IMR-90 (cell line): ENCODE measurements at regions not wholly inside any gene's neighbourhood (a gene's known extent, or its start where the extent isn't known, plus 50 kb on each side); places are given as distances from the start of the nearest gene placed in this dataset.

Experiments used
- ATAC-seq: fragments of 200-7000 bp; cut with Tn5 transposase; 2 replicates; pipeline ENCODE4 v1.9.1; 2020; ENCODE audit warnings: low read depth, mild to moderate bottlenecking, moderate library complexity
- BruUV-seq: library from RNA; stranded (reverse); fragments of 400-500 nt; replicated peaks from 2 replicates; lab custom pipeline; 2021; lab: Mats Ljungman, UMichigan
- CTCF ChIA-PET: fragments of 300-600 bp; formaldehyde crosslinking; extraction: SDS; loops from one replicate; lab custom pipeline; 2021; ENCODE audit warnings: antibody characterized with exemption; lab: Yijun Ruan, JAX
- POLR2A ChIA-PET: fragments of 300-600 bp; sonication (Branson Sonifier 250); formaldehyde crosslinking; loops from one replicate; lab custom pipeline; 2022; ENCODE audit warnings: antibody characterized with exemption; ENCODE audit not compliant: unreplicated experiment; lab: Charles Lee
- DNase-seq: peaks from one replicate; pipeline ENCODE4 v3.0.0; 2013
- H2AFZ ChIP-seq: replicated peaks from 2 replicates; pipeline ENCODE3; 2013; ENCODE audit warnings: low read length, mild to moderate bottlenecking; ENCODE audit not compliant: poor library complexity
- H2AK5ac ChIP-seq: 2 replicates; pipeline ENCODE4 v1.6.1; 2013; ENCODE audit warnings: low read depth, low read length, inconsistent platforms
- H2AK9ac ChIP-seq: replicated peaks from 2 replicates; pipeline ENCODE3; 2013; ENCODE audit warnings: mild to moderate bottlenecking, low read depth, low read length, moderate library complexity; ENCODE audit not compliant: poor library complexity
- H2BK120ac ChIP-seq: 2 replicates; pipeline ENCODE4 v1.6.1; 2013; ENCODE audit warnings: low read depth, low read length, inconsistent platforms
- H2BK15ac ChIP-seq: 3 replicates; pipeline ENCODE4 v1.6.1; 2013; ENCODE audit warnings: low read depth, low read length, inconsistent platforms
- H2BK20ac ChIP-seq: 2 replicates; pipeline ENCODE4 v1.6.1; 2013; ENCODE audit warnings: low read depth, mild to moderate bottlenecking, inconsistent platforms, low read length, moderate library complexity
- H2BK5ac ChIP-seq: 2 replicates; pipeline ENCODE4 v1.6.1; 2013; ENCODE audit warnings: mild to moderate bottlenecking, low read depth, low read length, inconsistent platforms; ENCODE audit not compliant: poor library complexity, severe bottlenecking
- H3K14ac ChIP-seq: replicated peaks from 2 replicates; pipeline ENCODE4 v1.6.1; 2013; ENCODE audit warnings: low read depth, low read length, inconsistent platforms
- H3K18ac ChIP-seq: 2 replicates; pipeline ENCODE4 v1.6.1; 2013; ENCODE audit warnings: low read depth, low read length, control low read depth
- H3K23ac ChIP-seq: 2 replicates; pipeline ENCODE4 v1.6.1; 2013; ENCODE audit warnings: low read depth, low read length, inconsistent platforms
- H3K27ac ChIP-seq: 2 replicates; pipeline ENCODE4 v1.5.1; 2013; ENCODE audit warnings: mild to moderate bottlenecking, control low read depth, low read length; ENCODE audit not compliant: insufficient read depth
- H3K27me3 ChIP-seq: 2 replicates; pipeline ENCODE4 v1.6.1; 2013; ENCODE audit warnings: low read length; ENCODE audit not compliant: control insufficient read depth, insufficient read depth
- H3K36me3 ChIP-seq: 2 replicates; pipeline ENCODE4 v1.6.1; 2013; ENCODE audit warnings: low read length, mixed read lengths; ENCODE audit not compliant: control insufficient read depth, insufficient read depth
- H3K4ac ChIP-seq: 2 replicates; pipeline ENCODE4 v1.6.1; 2013; ENCODE audit warnings: low read depth, low read length, inconsistent platforms
- H3K4me1 ChIP-seq: 2 replicates; pipeline ENCODE4 v1.6.1; 2013; ENCODE audit warnings: low read length, mixed read lengths; ENCODE audit not compliant: control insufficient read depth, insufficient read depth
- H3K4me2 ChIP-seq: 2 replicates; pipeline ENCODE4 v1.6.1; 2013; ENCODE audit warnings: low read depth, mild to moderate bottlenecking, control low read depth, low read length, moderate library complexity
- H3K4me3 ChIP-seq: 2 replicates; pipeline ENCODE4 v1.5.1; 2013; ENCODE audit warnings: low read depth, mild to moderate bottlenecking, control low read depth, low read length, moderate library complexity; ENCODE audit not compliant: insufficient read depth
- H3K56ac ChIP-seq: 2 replicates; pipeline ENCODE4 v1.6.1; 2013; ENCODE audit warnings: low read length, inconsistent platforms; ENCODE audit not compliant: insufficient read depth; ENCODE audit errors: extremely low read depth
- H3K79me1 ChIP-seq, 2 experiments: 2 replicates each; pipeline ENCODE4 v1.6.1; 2013; ENCODE audit warnings: low read length in 2 of 2, inconsistent platforms in 1 of 2, low read depth in 1 of 2
- H3K9ac ChIP-seq: 2 replicates; pipeline ENCODE4 v1.6.1; 2013; ENCODE audit warnings: low read depth, low read length, control low read depth
- H3K9me1 ChIP-seq: 2 replicates; pipeline ENCODE4 v1.6.1; 2013; ENCODE audit warnings: low read length, inconsistent platforms; ENCODE audit not compliant: insufficient read depth
- H3K9me3 ChIP-seq: 2 replicates; pipeline ENCODE4 v1.6.1; 2013; ENCODE audit warnings: low read length; ENCODE audit not compliant: control insufficient read depth, insufficient read depth
- H4K20me1 ChIP-seq: 2 replicates; pipeline ENCODE4 v1.6.1; 2013; ENCODE audit warnings: low read length, inconsistent platforms; ENCODE audit not compliant: insufficient read depth
- H4K5ac ChIP-seq: 2 replicates; pipeline ENCODE4 v1.6.1; 2013; ENCODE audit warnings: mild to moderate bottlenecking, low read depth, low read length, control low read depth
- H4K8ac ChIP-seq, 2 experiments: 2 replicates each; pipeline ENCODE4 v1.6.1; 2013; ENCODE audit warnings: low read depth in 2 of 2, low read length in 2 of 2, control low read depth in 1 of 2, inconsistent platforms in 1 of 2
- H4K91ac ChIP-seq: 2 replicates; pipeline ENCODE4 v1.6.1; 2013; ENCODE audit warnings: low read depth, low read length, inconsistent platforms; ENCODE audit not compliant: insufficient read depth
- CEBPB ChIP-seq: IDR thresholded peaks from 2 replicates; pipeline ENCODE4 v1.6.1; 2012; ENCODE audit warnings: low read depth, low read length, improper control_type of control experiment
- CHD1 ChIP-seq: IDR thresholded peaks from 2 replicates; pipeline ENCODE4 v1.6.1; 2012; ENCODE audit warnings: low read depth, low read length, improper control_type of control experiment
- FOS ChIP-seq: fragments of 150-350 bp; IDR thresholded peaks from 2 replicates; pipeline ENCODE4 v1.6.1; 2016; ENCODE audit warnings: low read depth, low read length
- MAFK ChIP-seq: IDR thresholded peaks from 2 replicates; pipeline ENCODE4 v1.6.1; 2012; ENCODE audit warnings: low read depth, low read length, improper control_type of control experiment
- MAZ ChIP-seq: IDR thresholded peaks from 2 replicates; pipeline ENCODE4 v1.6.1; 2012; ENCODE audit warnings: low read depth, mild to moderate bottlenecking, low read length, improper control_type of control experiment, moderate library complexity, borderline replicate concordance
- MXI1 ChIP-seq: IDR thresholded peaks from 2 replicates; pipeline ENCODE4 v1.6.1; 2012; ENCODE audit warnings: low read depth, mild to moderate bottlenecking, low read length, moderate library complexity, borderline replicate concordance
- NFE2L2 ChIP-seq: fragments of 150-350 bp; IDR thresholded peaks from 2 replicates; pipeline ENCODE4 v1.6.1; 2016; ENCODE audit warnings: low read depth, mild to moderate bottlenecking, low read length
- POLR2A ChIP-seq: IDR thresholded peaks from 2 replicates; pipeline ENCODE4 v1.6.1; 2012; ENCODE audit warnings: mild to moderate bottlenecking, low read depth, low read length
- RAD21 ChIP-seq: IDR thresholded peaks from 2 replicates; pipeline ENCODE4 v1.6.1; 2012; ENCODE audit warnings: low read length, improper control_type of control experiment
- RCOR1 ChIP-seq: IDR thresholded peaks from 2 replicates; pipeline ENCODE4 v1.6.1; 2012; ENCODE audit warnings: mild to moderate bottlenecking, low read length, improper control_type of control experiment; ENCODE audit not compliant: insufficient replicate concordance
- RFX5 ChIP-seq: IDR thresholded peaks from 2 replicates; pipeline ENCODE4 v1.8.0; 2012; ENCODE audit warnings: low read depth, mild to moderate bottlenecking, low read length, moderate library complexity
- SMC3 ChIP-seq: fragments of 150-350 bp; IDR thresholded peaks from 2 replicates; pipeline ENCODE4 v1.6.1; 2016; ENCODE audit warnings: low read depth, mild to moderate bottlenecking, antibody characterized with exemption, low read length, moderate library complexity
- WGBS, 2 experiments: methylation state at CpG; one replicate each; pipeline versions ENCODE4 v1.1.5 to v1.1.7; 2013; ENCODE audit warnings: missing lambda C conversion rate in 2 of 2; ENCODE audit not compliant: insufficient read length in 1 of 2; ENCODE audit errors: extremely low coverage in 2 of 2; 5-methylcytosine and 5-hydroxymethylcytosine counted together
- dilution Hi-C: fragments of 300-500 bp; cut with HindIII; formaldehyde crosslinking; loops from one replicate; pipeline ENCODE4 v1.14.3; 2018; ENCODE audit warnings: low sequenced_read_pairs; ENCODE audit not compliant: unreplicated experiment
- in situ Hi-C: fragments of 300-500 bp; cut with MboI; formaldehyde crosslinking; loops from 3 replicates; pipeline ENCODE4 v1.14.3; 2019; ENCODE audit warnings: low sequenced_read_pairs, inconsistent platforms, mixed read lengths
- intact Hi-C: fragments of 100-400 bp; cut with micrococcal nuclease; formaldehyde crosslinking; loops from 2 replicates; pipeline ENCODE4 v1.10.0; 2022
- TF ChIP-seq, protein P1 (sequence below): fragments of 150-350 bp; IDR thresholded peaks from 2 replicates; pipeline ENCODE4 v1.6.1; 2017; ENCODE audit warnings: mild to moderate bottlenecking, antibody characterized with exemption, low read length, low read depth
- TF ChIP-seq, protein P2 (sequence below): conservative IDR thresholded peaks from 2 replicates; pipeline ENCODE4 v1.5.1; 2012; ENCODE audit warnings: mild to moderate bottlenecking, low read depth, low read length, improper control_type of control experiment
- TF ChIP-seq, protein P3 (sequence below): fragments of 150-350 bp; IDR thresholded peaks from 2 replicates; pipeline ENCODE4 v1.6.1; 2016; ENCODE audit warnings: low read depth, mild to moderate bottlenecking, low read length, moderate library complexity, borderline replicate concordance

DNA sequence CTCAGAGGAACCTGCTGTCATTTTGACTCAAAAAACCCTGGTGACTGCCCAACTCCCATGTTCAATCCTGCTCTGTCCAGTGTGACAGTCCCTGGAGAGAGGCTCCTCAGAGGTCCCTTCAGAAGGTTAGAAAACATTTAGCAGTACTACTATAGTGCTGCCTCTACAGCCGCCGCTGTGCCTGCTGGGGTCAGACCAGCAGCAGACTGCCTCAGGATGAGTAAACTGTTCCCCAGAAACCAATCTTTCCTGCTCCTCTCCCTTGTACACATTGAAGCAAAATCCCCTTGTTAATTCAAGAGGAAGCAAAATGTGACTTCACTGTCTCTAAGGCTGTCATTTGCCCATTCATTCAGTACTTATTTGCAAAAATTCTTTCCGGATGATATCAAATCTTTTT is 94.8 kb upstream of the SMARCA2 start:
- Histone ChIP-seq H3K9me1 (no peaks in the 10 kb centered on the region), H3K4me2 (no peak overlapping the region), H3K4me1 (no peaks in the 10 kb centered on the region), H2AFZ (no peak overlapping the region), H3K18ac (no peak overlapping the region), H4K8ac (no peak overlapping the region), H3K9ac (no peak overlapping the region), H3K27me3 (no peaks in the 10 kb centered on the region), H3K23ac (no peak overlapping the region), H4K91ac (no peak overlapping the region), H2BK15ac (no peak overlapping the region), H2AK5ac (no peak overlapping the region), H2AK9ac (no peak overlapping the region), H3K56ac (no peak overlapping the region), H3K36me3 (no peaks in the 10 kb centered on the region), H3K4ac (no peak overlapping the region), H3K14ac (no peak overlapping the region), H4K20me1 (no peaks in the 10 kb centered on the region), H3K9me3 (no peaks in the 10 kb centered on the region), H4K5ac (no peak overlapping the region), H2BK5ac (no peak overlapping the region), H2BK120ac (no peak overlapping the region), H2BK20ac (no peak overlapping the region), H3K4me3 (no peak overlapping the region), H3K27ac (no peak overlapping the region), H3K79me1 (no peaks in the 10 kb centered on the region)
- POLR2A ChIA-PET: no interaction called here
- TF ChIP-seq NFE2L2 (no peak), RAD21 (no peak), SMC3 (no peak), RFX5 (no peak), RCOR1 (no peak), FOS (no peak), MXI1 (no peak), CEBPB (no peak), MAZ (no peak), CHD1 (no peak), POLR2A (no peak), MAFK (no peak)
- TF ChIP-seq, protein P1, sequence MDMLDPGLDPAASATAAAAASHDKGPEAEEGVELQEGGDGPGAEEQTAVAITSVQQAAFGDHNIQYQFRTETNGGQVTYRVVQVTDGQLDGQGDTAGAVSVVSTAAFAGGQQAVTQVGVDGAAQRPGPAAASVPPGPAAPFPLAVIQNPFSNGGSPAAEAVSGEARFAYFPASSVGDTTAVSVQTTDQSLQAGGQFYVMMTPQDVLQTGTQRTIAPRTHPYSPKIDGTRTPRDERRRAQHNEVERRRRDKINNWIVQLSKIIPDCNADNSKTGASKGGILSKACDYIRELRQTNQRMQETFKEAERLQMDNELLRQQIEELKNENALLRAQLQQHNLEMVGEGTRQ: no peak
- TF ChIP-seq, protein P2, sequence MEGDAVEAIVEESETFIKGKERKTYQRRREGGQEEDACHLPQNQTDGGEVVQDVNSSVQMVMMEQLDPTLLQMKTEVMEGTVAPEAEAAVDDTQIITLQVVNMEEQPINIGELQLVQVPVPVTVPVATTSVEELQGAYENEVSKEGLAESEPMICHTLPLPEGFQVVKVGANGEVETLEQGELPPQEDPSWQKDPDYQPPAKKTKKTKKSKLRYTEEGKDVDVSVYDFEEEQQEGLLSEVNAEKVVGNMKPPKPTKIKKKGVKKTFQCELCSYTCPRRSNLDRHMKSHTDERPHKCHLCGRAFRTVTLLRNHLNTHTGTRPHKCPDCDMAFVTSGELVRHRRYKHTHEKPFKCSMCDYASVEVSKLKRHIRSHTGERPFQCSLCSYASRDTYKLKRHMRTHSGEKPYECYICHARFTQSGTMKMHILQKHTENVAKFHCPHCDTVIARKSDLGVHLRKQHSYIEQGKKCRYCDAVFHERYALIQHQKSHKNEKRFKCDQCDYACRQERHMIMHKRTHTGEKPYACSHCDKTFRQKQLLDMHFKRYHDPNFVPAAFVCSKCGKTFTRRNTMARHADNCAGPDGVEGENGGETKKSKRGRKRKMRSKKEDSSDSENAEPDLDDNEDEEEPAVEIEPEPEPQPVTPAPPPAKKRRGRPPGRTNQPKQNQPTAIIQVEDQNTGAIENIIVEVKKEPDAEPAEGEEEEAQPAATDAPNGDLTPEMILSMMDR: no peak
- TF ChIP-seq, protein P3, sequence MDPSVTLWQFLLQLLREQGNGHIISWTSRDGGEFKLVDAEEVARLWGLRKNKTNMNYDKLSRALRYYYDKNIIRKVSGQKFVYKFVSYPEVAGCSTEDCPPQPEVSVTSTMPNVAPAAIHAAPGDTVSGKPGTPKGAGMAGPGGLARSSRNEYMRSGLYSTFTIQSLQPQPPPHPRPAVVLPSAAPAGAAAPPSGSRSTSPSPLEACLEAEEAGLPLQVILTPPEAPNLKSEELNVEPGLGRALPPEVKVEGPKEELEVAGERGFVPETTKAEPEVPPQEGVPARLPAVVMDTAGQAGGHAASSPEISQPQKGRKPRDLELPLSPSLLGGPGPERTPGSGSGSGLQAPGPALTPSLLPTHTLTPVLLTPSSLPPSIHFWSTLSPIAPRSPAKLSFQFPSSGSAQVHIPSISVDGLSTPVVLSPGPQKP: no peak
- no TSS peak for BruUV-seq
- DNase-seq (no peak), ATAC-seq (no peak)
- dilution Hi-C loops: no loop called here
- intact Hi-C loops: no loop called here
- in situ Hi-C loops: no loop called here
- no CpG with 5 or more reads among the region's 3 CpGs for whole genome bisulfite sequencing, 2 experiments
- CTCF ChIA-PET: interaction anchor here (0.7 kb wide), 1 partner anchor 10 kb away, joined by 4 read pairs; no protein-coding TSS in a partner anchor
